ENCODE measurements at regions not wholly inside any gene's neighbourhood (a gene's known extent, or its start where the extent isn't known, plus 50 kb on each side); places are given as distances from the start of the nearest gene placed in this dataset.

DNA sequence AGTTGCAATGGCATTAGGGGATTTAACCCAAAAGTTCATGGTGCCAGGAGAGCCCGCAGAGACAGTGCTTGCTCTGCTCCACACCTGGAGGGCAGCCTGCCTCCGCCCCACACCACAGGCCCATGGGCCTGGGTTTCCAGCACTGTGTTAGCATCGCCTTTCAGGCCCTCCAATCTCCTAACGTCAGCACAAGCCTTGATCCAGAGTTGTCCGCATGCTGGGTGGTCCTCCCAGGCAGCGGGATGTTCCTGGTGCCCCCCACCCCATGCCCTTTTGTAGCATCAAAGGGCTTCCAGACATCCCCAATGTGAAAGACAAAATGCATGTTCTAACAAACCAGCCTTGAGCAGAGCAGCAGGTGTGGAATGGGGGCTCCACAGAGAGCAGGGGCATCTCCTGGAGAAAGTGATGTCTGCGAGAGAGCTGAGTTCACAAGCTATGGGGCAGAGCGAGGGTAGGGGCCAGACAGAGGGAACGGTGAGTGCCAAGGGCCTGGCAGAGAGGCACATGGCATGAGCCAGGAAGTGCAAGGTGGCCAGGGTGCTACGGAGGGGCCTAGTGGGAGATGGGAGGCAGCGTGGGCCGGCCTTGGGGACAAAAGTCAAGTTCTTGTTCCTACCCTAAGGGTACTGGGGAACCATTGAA, 119.2 kb downstream of the CYP26B1 start:
- Histone ChIP-seq H3K27ac (replicated peaks) (no peak overlapping the region), H3K27me3 (ENCODE audit: insufficient read depth, poor library complexity, severe bottlenecking) (no peaks in the 10 kb centered on the region), H3K4me3 (replicated peaks; ENCODE audit: insufficient read depth, low read length) (no peak overlapping the region)
- no peak for DNase-seq (ENCODE audit: low read depth in 1 of 2, low spot score in 1 of 2)
- TF ChIP-seq, protein P1, sequence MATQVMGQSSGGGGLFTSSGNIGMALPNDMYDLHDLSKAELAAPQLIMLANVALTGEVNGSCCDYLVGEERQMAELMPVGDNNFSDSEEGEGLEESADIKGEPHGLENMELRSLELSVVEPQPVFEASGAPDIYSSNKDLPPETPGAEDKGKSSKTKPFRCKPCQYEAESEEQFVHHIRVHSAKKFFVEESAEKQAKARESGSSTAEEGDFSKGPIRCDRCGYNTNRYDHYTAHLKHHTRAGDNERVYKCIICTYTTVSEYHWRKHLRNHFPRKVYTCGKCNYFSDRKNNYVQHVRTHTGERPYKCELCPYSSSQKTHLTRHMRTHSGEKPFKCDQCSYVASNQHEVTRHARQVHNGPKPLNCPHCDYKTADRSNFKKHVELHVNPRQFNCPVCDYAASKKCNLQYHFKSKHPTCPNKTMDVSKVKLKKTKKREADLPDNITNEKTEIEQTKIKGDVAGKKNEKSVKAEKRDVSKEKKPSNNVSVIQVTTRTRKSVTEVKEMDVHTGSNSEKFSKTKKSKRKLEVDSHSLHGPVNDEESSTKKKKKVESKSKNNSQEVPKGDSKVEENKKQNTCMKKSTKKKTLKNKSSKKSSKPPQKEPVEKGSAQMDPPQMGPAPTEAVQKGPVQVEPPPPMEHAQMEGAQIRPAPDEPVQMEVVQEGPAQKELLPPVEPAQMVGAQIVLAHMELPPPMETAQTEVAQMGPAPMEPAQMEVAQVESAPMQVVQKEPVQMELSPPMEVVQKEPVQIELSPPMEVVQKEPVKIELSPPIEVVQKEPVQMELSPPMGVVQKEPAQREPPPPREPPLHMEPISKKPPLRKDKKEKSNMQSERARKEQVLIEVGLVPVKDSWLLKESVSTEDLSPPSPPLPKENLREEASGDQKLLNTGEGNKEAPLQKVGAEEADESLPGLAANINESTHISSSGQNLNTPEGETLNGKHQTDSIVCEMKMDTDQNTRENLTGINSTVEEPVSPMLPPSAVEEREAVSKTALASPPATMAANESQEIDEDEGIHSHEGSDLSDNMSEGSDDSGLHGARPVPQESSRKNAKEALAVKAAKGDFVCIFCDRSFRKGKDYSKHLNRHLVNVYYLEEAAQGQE (IDR thresholded peaks at IDR 0.05; ENCODE audit: insufficient replicate concordance, low read depth), result no peak
- TF ChIP-seq SPI1 (IDR thresholded peaks at IDR 0.05; ENCODE audit: borderline replicate concordance, low read depth), result no peak

- no peak overlapping the region for H3K4me3 ChIP-seq (replicated peaks; ENCODE audit: insufficient read depth, low read length)
- no peak overlapping the region for H3K27ac ChIP-seq (replicated peaks)
- no peak for DNase-seq (ENCODE audit: low read depth in 1 of 2, low spot score in 1 of 2)
- H3K27me3 ChIP-seq (ENCODE audit: insufficient read depth, poor library complexity, severe bottlenecking), result no peaks in the 10 kb centered on the region
- TF ChIP-seq POLR2AphosphoS5 (IDR thresholded peaks at IDR 0.05; ENCODE audit: low read depth) (no peak), GABPA (IDR thresholded peaks at IDR 0.05; ENCODE audit: low read depth) (no peak)
- TF ChIP-seq, protein P1 (IDR thresholded peaks at IDR 0.05; ENCODE audit: insufficient replicate concordance, low read depth), result no peak
These were observed 120.1 kb downstream of the CYP26B1 start for GRCh38 chr2:72027426-72028161.

DNA sequence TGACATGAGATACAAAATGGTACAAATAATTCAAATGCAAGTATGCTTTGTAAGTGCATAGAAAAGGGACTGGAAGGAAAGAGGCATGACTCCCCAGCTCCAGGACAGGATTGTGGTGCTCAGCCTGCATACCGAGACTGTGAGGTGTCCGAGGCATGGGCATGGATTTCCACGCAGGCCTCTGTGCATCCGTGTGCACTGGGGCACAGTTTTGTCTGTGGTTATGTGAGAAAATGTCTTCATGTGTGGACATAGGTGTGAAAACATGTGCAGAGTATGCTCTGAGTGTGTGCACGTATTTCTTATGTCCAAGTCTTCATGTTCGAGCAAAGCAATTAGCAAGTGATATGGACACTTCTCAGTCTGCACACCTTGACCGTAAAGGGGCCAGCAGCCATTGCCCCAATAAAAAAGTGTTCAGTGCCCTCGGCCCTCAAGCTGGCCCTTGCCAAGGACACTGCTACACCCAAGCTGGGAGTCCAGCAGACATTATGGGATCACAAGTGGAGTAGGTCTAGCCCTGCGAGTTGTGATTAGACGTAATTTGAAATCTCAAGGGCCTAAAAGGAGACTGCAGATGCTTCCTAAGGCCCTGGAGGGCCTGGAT, 120.7 kb downstream of the CYP26B1 start:
- H3K27me3 ChIP-seq (ENCODE audit: insufficient read depth, poor library complexity, severe bottlenecking), result no peaks in the 10 kb centered on the region
- TF ChIP-seq, protein P1 (IDR thresholded peaks at IDR 0.05; ENCODE audit: insufficient replicate concordance, low read depth), result no peak
- TF ChIP-seq SPI1 (IDR thresholded peaks at IDR 0.05; ENCODE audit: borderline replicate concordance, low read depth) (no peak), CTCF (IDR thresholded peaks at IDR 0.05; ENCODE audit: insufficient read depth, low read length) (no peak), GABPA (IDR thresholded peaks at IDR 0.05; ENCODE audit: low read depth) (no peak), POLR2AphosphoS5 (IDR thresholded peaks at IDR 0.05; ENCODE audit: low read depth) (no peak)

More for the DNA sequence above, 120.7 kb downstream of the CYP26B1 start:
- Histone ChIP-seq H3K4me3 (replicated peaks; ENCODE audit: insufficient read depth, low read length) (no peak overlapping the region), H3K27ac (replicated peaks) (no peak overlapping the region)
- no peak for DNase-seq (ENCODE audit: low read depth in 1 of 2, low spot score in 1 of 2)

Data from HL-60 (cell line).